ENCODE measurements at regions not wholly inside any gene's neighbourhood (a gene's known extent, or its start where the extent isn't known, plus 50 kb on each side); places are given as distances from the start of the nearest gene placed in this dataset.

- H3K4me1 ChIP-seq (ENCODE audit: insufficient read depth, low read length): no peaks in the 10 kb centered on the region
- no peak for ATAC-seq (ENCODE audit: poor library complexity)
- peaks cover 10% of the 10 kb centered on the region for H3K9me3 Mint-ChIP-seq
- H3K4me3 Mint-ChIP-seq: no peak overlapping the region
- POLR2A ChIA-PET: no interaction called here
- H3K27me3 ChIP-seq (ENCODE audit: control insufficient read depth in 1 of 2, insufficient read depth in 2 of 2, low read length in 2 of 2): no peaks in the 10 kb centered on the region
- no peak overlapping the region for H3K4me3 ChIP-seq (ENCODE audit: low read length)
- H3K27ac Mint-ChIP-seq: no peak overlapping the region
- no peak overlapping the region for H3K27ac ChIP-seq (ENCODE audit: low read depth in 1 of 2, low read length in 2 of 2)
- no peaks in the 10 kb centered on the region for H3K36me3 ChIP-seq (ENCODE audit: insufficient read depth, low read length)
- TF ChIP-seq, protein P1, sequence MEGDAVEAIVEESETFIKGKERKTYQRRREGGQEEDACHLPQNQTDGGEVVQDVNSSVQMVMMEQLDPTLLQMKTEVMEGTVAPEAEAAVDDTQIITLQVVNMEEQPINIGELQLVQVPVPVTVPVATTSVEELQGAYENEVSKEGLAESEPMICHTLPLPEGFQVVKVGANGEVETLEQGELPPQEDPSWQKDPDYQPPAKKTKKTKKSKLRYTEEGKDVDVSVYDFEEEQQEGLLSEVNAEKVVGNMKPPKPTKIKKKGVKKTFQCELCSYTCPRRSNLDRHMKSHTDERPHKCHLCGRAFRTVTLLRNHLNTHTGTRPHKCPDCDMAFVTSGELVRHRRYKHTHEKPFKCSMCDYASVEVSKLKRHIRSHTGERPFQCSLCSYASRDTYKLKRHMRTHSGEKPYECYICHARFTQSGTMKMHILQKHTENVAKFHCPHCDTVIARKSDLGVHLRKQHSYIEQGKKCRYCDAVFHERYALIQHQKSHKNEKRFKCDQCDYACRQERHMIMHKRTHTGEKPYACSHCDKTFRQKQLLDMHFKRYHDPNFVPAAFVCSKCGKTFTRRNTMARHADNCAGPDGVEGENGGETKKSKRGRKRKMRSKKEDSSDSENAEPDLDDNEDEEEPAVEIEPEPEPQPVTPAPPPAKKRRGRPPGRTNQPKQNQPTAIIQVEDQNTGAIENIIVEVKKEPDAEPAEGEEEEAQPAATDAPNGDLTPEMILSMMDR (IDR thresholded peaks at IDR 0.05): no peak
- H3K4me1 Mint-ChIP-seq (ENCODE audit: low read depth): no peaks in the 10 kb centered on the region
- no peaks in the 10 kb centered on the region for H3K36me3 Mint-ChIP-seq (ENCODE audit: low read depth)
- H3K9me3 ChIP-seq (ENCODE audit: control insufficient read depth in 1 of 2, insufficient read depth in 1 of 2, low read length in 2 of 2): peaks cover 0 to 5% of the 10 kb centered on the region in 2 experiments
- CTCF ChIA-PET: no interaction called here
- H3K27me3 Mint-ChIP-seq: no peaks in the 10 kb centered on the region
- intact Hi-C loops (cut with DNase I, micrococcal nuclease): no loop called here
- DNase-seq: no peak
These were observed 764.9 kb downstream of the TECRL start for GRCh38 chr4:63644396-63644795.

DNA sequence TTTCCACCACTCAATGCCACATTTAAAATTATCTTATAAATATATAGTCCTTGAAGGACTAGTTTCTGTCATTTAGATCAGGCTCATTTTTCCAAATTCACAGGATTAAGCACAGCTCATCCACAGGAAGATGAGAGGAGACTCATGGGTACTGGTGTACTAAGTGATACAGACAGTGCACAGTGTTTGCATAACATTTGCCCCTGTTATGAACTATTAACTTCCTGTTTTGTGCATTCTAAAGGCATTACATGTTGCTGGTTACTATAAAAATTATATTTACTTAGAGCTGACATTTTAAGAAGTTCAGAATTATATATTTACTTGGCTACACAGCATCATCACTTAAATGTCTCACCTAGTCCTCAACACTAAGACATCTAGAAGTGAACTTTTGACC, 772.0 kb downstream of the TECRL start:
- POLR2A ChIA-PET: no interaction called here

GRCh38 chr4:63632858-63633257, 776.4 kb downstream of the TECRL start:
- H3K36me3 Mint-ChIP-seq (ENCODE audit: low read depth): no peaks in the 10 kb centered on the region
- Histone ChIP-seq H3K4me3 (ENCODE audit: low read length) (no peak overlapping the region), H3K27me3 (ENCODE audit: control insufficient read depth in 1 of 2, insufficient read depth in 2 of 2, low read length in 2 of 2) (no peaks in the 10 kb centered on the region), H3K36me3 (ENCODE audit: insufficient read depth, low read length) (no peaks in the 10 kb centered on the region), H3K4me1 (ENCODE audit: insufficient read depth, low read length) (no peaks in the 10 kb centered on the region), H3K9me3 (ENCODE audit: control insufficient read depth in 1 of 2, insufficient read depth in 1 of 2, low read length in 2 of 2) (peaks cover 0 to 5% of the 10 kb centered on the region in 2 experiments), H3K27ac (ENCODE audit: low read depth in 1 of 2, low read length in 2 of 2) (no peak overlapping the region)
- POLR2A ChIA-PET: no interaction called here
- no peak for ATAC-seq (ENCODE audit: poor library complexity)
- peaks cover 20% of the 10 kb centered on the region for H3K9me3 Mint-ChIP-seq
- CTCF ChIA-PET: no interaction called here
- H3K4me1 Mint-ChIP-seq (ENCODE audit: low read depth): no peaks in the 10 kb centered on the region
- TF ChIP-seq, protein P1 (IDR thresholded peaks at IDR 0.05): no peak
- no peak overlapping the region for H3K27ac Mint-ChIP-seq
- intact Hi-C loops (cut with DNase I, micrococcal nuclease): no loop called here
- no peaks in the 10 kb centered on the region for H3K27me3 Mint-ChIP-seq
- no peak for DNase-seq
- H3K4me3 Mint-ChIP-seq: no peak overlapping the region

More for the DNA sequence above, 772.0 kb downstream of the TECRL start:
- Histone ChIP-seq H3K4me1 (ENCODE audit: insufficient read depth, low read length) (no peaks in the 10 kb centered on the region), H3K27ac (ENCODE audit: low read depth in 1 of 2, low read length in 2 of 2) (no peak overlapping the region), H3K4me3 (ENCODE audit: low read length) (no peak overlapping the region), H3K9me3 (ENCODE audit: control insufficient read depth in 1 of 2, insufficient read depth in 1 of 2, low read length in 2 of 2) (peaks cover 0 to 5% of the 10 kb centered on the region in 2 experiments), H3K27me3 (ENCODE audit: control insufficient read depth in 1 of 2, insufficient read depth in 2 of 2, low read length in 2 of 2) (no peaks in the 10 kb centered on the region), H3K36me3 (ENCODE audit: insufficient read depth, low read length) (no peaks in the 10 kb centered on the region)
- H3K4me1 Mint-ChIP-seq (ENCODE audit: low read depth): no peaks in the 10 kb centered on the region
- H3K27me3 Mint-ChIP-seq: no peaks in the 10 kb centered on the region
- intact Hi-C loops (cut with DNase I, micrococcal nuclease): no loop called here
- CTCF ChIA-PET: no interaction called here
- no peak overlapping the region for H3K27ac Mint-ChIP-seq
- H3K9me3 Mint-ChIP-seq: peaks cover 4% of the 10 kb centered on the region
- TF ChIP-seq, protein P1 (IDR thresholded peaks at IDR 0.05): no peak
- no peak for ATAC-seq (ENCODE audit: poor library complexity)
- no peaks in the 10 kb centered on the region for H3K36me3 Mint-ChIP-seq (ENCODE audit: low read depth)
- no peak for DNase-seq
- no peak overlapping the region for H3K4me3 Mint-ChIP-seq

Data from CD4-positive, alpha-beta T cell (primary cell).